BLaER1 treated with 17β-estradiol and CSF1 and Interleukin-3, amounts not matched to agents 10 nM and 100 nM (cell line): ENCODE measurements at regions not wholly inside any gene's neighbourhood (a gene's known extent, or its start where the extent isn't known, plus 50 kb on each side); places are given as distances from the start of the nearest gene placed in this dataset.

Experiments used
- H3K27ac ChIP-seq, 11 experiments: shearing (Covaris generic); formaldehyde crosslinking; 2 replicates each; pipeline ENCODE4 v1.8.1; 2022
- H3K27me3 ChIP-seq, 11 experiments: shearing (Covaris generic); formaldehyde crosslinking; 2 replicates each; pipeline ENCODE4 v1.8.1; 2022
- H3K36me3 ChIP-seq, 11 experiments: shearing (Covaris generic); formaldehyde crosslinking; 2 replicates each; pipeline ENCODE4 v1.8.1; 2022
- H3K4me1 ChIP-seq, 10 experiments: shearing (Covaris generic); formaldehyde crosslinking; 2 replicates each; pipeline ENCODE4 v1.8.1; 2022
- H3K4me2 ChIP-seq, 11 experiments: shearing (Covaris generic); formaldehyde crosslinking; 2 replicates each; pipeline ENCODE4 v1.8.1; 2022
- H3K4me3 ChIP-seq, 10 experiments: shearing (Covaris generic); formaldehyde crosslinking; 2 replicates each; pipeline ENCODE4 v1.8.1; 2022
- H3K9ac ChIP-seq, 11 experiments: shearing (Covaris generic); formaldehyde crosslinking; 2 replicates each; pipeline ENCODE4 v1.8.1; 2022
- H3K9me3 ChIP-seq, 11 experiments: shearing (Covaris generic); formaldehyde crosslinking; replicated peaks in 1 of 11; 2 replicates each; pipeline ENCODE4 v1.8.1; 2022
- H4K20me1 ChIP-seq, 11 experiments: shearing (Covaris generic); formaldehyde crosslinking; 2 replicates each; pipeline ENCODE4 v1.8.1; 2022
- Cebpa-rat ChIP-seq, 11 experiments: shearing (Covaris generic); IDR thresholded peaks; 2 replicates each; pipeline ENCODE4 v1.8.1; 2022

- H3K9ac ChIP-seq: no peak overlapping the region
- H3K27ac ChIP-seq: no peak overlapping the region
- H3K4me2 ChIP-seq: no peak overlapping the region
- H3K4me3 ChIP-seq: no peak overlapping the region
- H3K9me3 ChIP-seq: no peaks in the 10 kb centered on the region
- no peaks in the 10 kb centered on the region; a peak in 1 of 22 replicates for H4K20me1 ChIP-seq
- H3K4me1 ChIP-seq: no peaks in the 10 kb centered on the region
- no peaks in the 10 kb centered on the region for H3K36me3 ChIP-seq
- TF ChIP-seq Cebpa-rat (IDR thresholded peaks at IDR 0.05): no peak
- peaks cover 29 to 47% (median 39%) of the 10 kb centered on the region in 11 experiments for H3K27me3 ChIP-seq
Measured at GRCh38 chr11:116499396-116500003, 273.3 kb downstream of the BUD13 start.

GRCh38 chr11:116498161-116498560 lies 274.6 kb downstream of the BUD13 start:
- Histone ChIP-seq H3K36me3 (no peaks in the 10 kb centered on the region), H3K27ac (no peak overlapping the region), H3K27me3 (peaks cover 29 to 43% (median 39%) of the 10 kb centered on the region in 11 experiments), H3K9me3 (no peaks in the 10 kb centered on the region), H4K20me1 (no peaks in the 10 kb centered on the region; a peak in 1 of 22 replicates), H3K4me2 (no peak overlapping the region), H3K4me3 (no peak overlapping the region), H3K9ac (no peak overlapping the region), H3K4me1 (no peaks in the 10 kb centered on the region)
- TF ChIP-seq Cebpa-rat (IDR thresholded peaks at IDR 0.05): no peak

GRCh38 chr11:116492600-116492999 lies 280.2 kb downstream of the BUD13 start:
- no peaks in the 10 kb centered on the region for H3K27me3 ChIP-seq
- H4K20me1 ChIP-seq: no peaks in the 10 kb centered on the region
- no peak overlapping the region for H3K27ac ChIP-seq
- no peaks in the 10 kb centered on the region for H3K9me3 ChIP-seq
- no peaks in the 10 kb centered on the region for H3K36me3 ChIP-seq
- H3K4me3 ChIP-seq: no peak overlapping the region
- H3K4me1 ChIP-seq: no peaks in the 10 kb centered on the region
- H3K4me2 ChIP-seq: no peak overlapping the region
- H3K9ac ChIP-seq: no peak overlapping the region
- no peak for TF ChIP-seq Cebpa-rat (IDR thresholded peaks at IDR 0.05)

GRCh38 chr11:116488836-116489389 lies 283.9 kb downstream of the BUD13 start:
- no peaks in the 10 kb centered on the region for H4K20me1 ChIP-seq
- no peak overlapping the region for H3K27ac ChIP-seq
- H3K27me3 ChIP-seq: no peaks in the 10 kb centered on the region

GRCh38 chr11:116485425-116485824 lies 287.4 kb downstream of the BUD13 start:
- no peaks in the 10 kb centered on the region for H3K9me3 ChIP-seq
- no peak for TF ChIP-seq Cebpa-rat (IDR thresholded peaks at IDR 0.05)
- no peak overlapping the region for H3K9ac ChIP-seq
- no peaks in the 10 kb centered on the region for H3K4me1 ChIP-seq
- no peak overlapping the region for H3K4me2 ChIP-seq
- H3K36me3 ChIP-seq: no peaks in the 10 kb centered on the region
- no peak overlapping the region for H3K27ac ChIP-seq
- no peaks in the 10 kb centered on the region for H4K20me1 ChIP-seq
- no peaks in the 10 kb centered on the region for H3K27me3 ChIP-seq
- no peak overlapping the region for H3K4me3 ChIP-seq

More at GRCh38 chr11:116488836-116489389, 283.9 kb downstream of the BUD13 start:
- no peak overlapping the region for H3K4me3 ChIP-seq
- H3K36me3 ChIP-seq: no peaks in the 10 kb centered on the region
- no peaks in the 10 kb centered on the region for H3K4me1 ChIP-seq
- TF ChIP-seq Cebpa-rat (IDR thresholded peaks at IDR 0.05): no peak
- H3K9ac ChIP-seq: no peak overlapping the region
- no peaks in the 10 kb centered on the region for H3K9me3 ChIP-seq
- no peak overlapping the region for H3K4me2 ChIP-seq

- Histone ChIP-seq H3K9ac (no peak overlapping the region), H4K20me1 (no peaks in the 10 kb centered on the region), H3K9me3 (no peaks in the 10 kb centered on the region), H3K4me1 (no peaks in the 10 kb centered on the region), H3K27ac (no peak overlapping the region), H3K4me2 (no peak overlapping the region), H3K36me3 (no peaks in the 10 kb centered on the region), H3K4me3 (no peak overlapping the region), H3K27me3 (no peaks in the 10 kb centered on the region)
- no peak for TF ChIP-seq Cebpa-rat (IDR thresholded peaks at IDR 0.05)
Measured at GRCh38 chr11:116482716-116483115, 290.1 kb downstream of the BUD13 start.

GRCh38 chr11:116481126-116481675 lies 291.6 kb downstream of the BUD13 start:
- H3K4me3 ChIP-seq: no peak overlapping the region
- no peak overlapping the region for H3K27ac ChIP-seq
- H3K9me3 ChIP-seq: no peaks in the 10 kb centered on the region
- no peak overlapping the region for H3K9ac ChIP-seq
- no peaks in the 10 kb centered on the region for H4K20me1 ChIP-seq
- H3K4me2 ChIP-seq: no peak overlapping the region
- no peak for TF ChIP-seq Cebpa-rat (IDR thresholded peaks at IDR 0.05)
- no peaks in the 10 kb centered on the region for H3K36me3 ChIP-seq
- H3K27me3 ChIP-seq: no peaks in the 10 kb centered on the region
- no peaks in the 10 kb centered on the region for H3K4me1 ChIP-seq

GRCh38 chr11:116478669-116479668 lies 293.8 kb downstream of the BUD13 start:
- Histone ChIP-seq H3K9ac (no peak overlapping the region), H3K4me3 (no peak overlapping the region), H3K27ac (no peak overlapping the region), H4K20me1 (no peaks in the 10 kb centered on the region), H3K4me2 (no peak overlapping the region), H3K27me3 (no peaks in the 10 kb centered on the region), H3K9me3 (no peaks in the 10 kb centered on the region), H3K36me3 (no peaks in the 10 kb centered on the region), H3K4me1 (no peaks in the 10 kb centered on the region)
- no peak for TF ChIP-seq Cebpa-rat (IDR thresholded peaks at IDR 0.05)

- TF ChIP-seq Cebpa-rat (IDR thresholded peaks at IDR 0.05): no peak
- no peaks in the 10 kb centered on the region for H3K27me3 ChIP-seq
- H3K4me1 ChIP-seq: no peaks in the 10 kb centered on the region
- H3K9ac ChIP-seq: no peak overlapping the region
- no peaks in the 10 kb centered on the region for H4K20me1 ChIP-seq
- H3K36me3 ChIP-seq: no peaks in the 10 kb centered on the region
- H3K4me3 ChIP-seq: no peak overlapping the region
- H3K9me3 ChIP-seq: no peaks in the 10 kb centered on the region
- no peak overlapping the region for H3K27ac ChIP-seq
- no peak overlapping the region for H3K4me2 ChIP-seq
Measured at GRCh38 chr11:116478205-116478604, 294.6 kb downstream of the BUD13 start.
